ENCODE measurements at regions not wholly inside any gene's neighbourhood (a gene's known extent, or its start where the extent isn't known, plus 50 kb on each side); places are given as distances from the start of the nearest gene placed in this dataset.
"Not testable (repeated sequence)": the region's sequence is repeated elsewhere in the genome, so short reads cannot be mapped to it uniquely, and the experiment has no call there.

GRCh38 chr1:148315071-148315811 lies 163.2 kb upstream of the NBPF11 start:
- DNase-seq: no peak

DNA sequence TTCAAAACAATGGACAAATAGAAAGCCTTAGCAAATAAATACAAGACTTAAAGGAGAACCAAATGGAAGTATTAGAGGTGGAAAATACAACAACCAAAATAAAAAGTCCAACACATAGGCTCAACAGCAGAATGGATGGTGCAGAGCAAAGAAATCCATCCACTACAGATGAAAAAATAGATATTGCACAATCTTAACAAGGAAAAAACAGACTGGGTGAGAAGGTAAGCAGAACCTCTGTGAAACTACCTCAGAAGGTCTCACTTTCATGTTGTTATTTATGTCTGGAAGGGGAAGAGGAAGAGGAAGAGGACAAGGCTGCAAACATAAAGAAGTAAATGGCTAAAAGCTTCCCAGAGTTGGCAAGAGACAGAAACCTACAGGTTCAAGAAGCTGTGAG lies 158.7 kb upstream of the NBPF11 start:
- no peak for DNase-seq

- no peak for DNase-seq
These were observed 157.9 kb upstream of the NBPF11 start for GRCh38 chr1:148309940-148310500.

DNA sequence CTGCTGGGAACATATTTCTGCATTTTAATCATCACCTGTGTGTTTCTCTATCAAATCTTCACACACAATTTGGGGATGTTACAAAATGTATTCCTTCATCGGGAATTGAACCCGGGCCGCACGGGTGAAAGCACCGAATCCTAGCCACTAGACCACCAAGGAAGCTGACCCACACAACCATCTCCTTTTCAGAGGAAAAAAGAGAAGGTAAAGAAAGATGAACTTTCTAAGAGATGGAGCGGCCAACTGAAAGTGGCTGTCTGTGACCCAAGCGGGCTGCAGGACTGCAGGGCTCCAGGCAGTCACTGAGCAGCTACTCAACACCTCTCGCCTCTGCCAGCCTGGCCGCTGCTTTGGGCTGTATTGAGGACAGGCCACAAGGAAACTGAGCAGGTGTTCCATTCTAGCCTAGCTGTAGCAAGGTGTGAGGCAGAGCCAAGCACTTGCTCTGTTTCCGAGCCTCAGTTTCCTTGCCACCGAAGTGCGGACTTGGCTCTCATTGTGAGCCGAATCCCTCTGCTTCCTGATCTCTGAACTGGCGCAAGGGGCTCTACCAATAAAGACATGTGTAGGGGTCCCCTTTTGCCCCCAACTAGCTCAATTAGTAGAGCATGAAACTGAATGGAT lies 156.9 kb upstream of the NBPF11 start:
- no peak for DNase-seq

GRCh38 chr1:148307583-148308185 lies 155.6 kb upstream of the NBPF11 start:
- no peak for DNase-seq

GRCh38 chr1:148304935-148305334 lies 152.9 kb upstream of the NBPF11 start:
- DNase-seq: not testable (repeated sequence)

DNA sequence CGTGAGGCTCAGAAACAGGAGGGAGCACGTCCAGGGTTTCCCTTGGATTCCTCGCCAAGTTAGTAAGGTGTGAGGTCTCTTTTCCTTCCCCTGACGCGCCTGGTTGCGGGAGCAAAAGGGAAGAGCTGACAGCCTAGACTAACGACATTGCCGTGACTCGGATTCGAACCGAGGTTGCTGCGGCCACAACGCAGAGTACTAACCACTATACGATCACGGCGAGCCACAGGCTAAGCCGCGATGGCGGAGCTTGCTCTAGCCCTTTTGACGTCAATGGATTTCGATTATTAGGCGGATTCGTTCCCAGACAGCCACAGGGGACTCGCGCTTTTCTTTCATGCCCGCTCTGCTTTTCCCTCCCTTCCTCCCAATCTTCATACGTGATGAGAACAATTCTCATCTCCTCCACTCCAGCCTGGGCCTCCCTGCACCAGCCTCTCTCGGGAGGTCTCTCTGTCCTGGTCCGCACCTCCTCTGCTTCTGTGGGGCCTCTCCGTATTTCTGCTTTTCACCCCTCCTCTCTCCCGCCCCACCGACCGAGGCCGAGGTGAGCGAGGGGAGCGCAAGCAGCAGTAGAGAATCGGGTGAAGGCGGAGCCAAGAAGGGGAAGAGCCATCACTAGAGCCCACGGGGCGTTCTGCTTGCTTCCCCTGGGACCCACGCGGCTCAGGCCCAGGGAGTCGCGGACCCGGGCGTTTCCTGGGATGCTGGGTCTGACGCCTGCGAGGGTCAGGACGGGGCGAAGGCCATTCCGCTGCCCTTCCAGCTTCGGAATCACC lies 150.7 kb upstream of the NBPF11 start:
- not testable (repeated sequence) for DNase-seq

DNA sequence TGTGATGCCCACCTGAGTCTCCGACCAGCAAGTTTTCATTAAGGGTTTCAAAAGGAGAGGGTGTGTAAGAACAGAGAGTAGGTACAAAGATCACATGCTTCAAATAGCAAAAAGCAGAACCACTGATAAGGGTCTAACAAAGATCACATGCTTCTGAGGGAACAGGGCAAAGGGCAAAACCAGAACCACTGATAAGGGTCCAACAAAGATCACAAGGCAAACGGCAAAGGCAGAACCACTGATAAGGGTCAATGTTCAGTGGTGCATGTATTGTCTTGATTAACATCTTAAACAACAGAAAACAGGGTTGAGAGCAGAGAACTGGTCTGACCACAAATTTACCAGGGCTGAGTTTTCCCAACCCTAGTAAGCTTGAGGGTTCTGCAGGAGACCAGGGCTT lies 145.8 kb upstream of the NBPF11 start:
- not testable (repeated sequence) for DNase-seq

- DNase-seq: no peak
These were observed 144.4 kb upstream of the NBPF11 start for GRCh38 chr1:148296511-148296910.

DNA sequence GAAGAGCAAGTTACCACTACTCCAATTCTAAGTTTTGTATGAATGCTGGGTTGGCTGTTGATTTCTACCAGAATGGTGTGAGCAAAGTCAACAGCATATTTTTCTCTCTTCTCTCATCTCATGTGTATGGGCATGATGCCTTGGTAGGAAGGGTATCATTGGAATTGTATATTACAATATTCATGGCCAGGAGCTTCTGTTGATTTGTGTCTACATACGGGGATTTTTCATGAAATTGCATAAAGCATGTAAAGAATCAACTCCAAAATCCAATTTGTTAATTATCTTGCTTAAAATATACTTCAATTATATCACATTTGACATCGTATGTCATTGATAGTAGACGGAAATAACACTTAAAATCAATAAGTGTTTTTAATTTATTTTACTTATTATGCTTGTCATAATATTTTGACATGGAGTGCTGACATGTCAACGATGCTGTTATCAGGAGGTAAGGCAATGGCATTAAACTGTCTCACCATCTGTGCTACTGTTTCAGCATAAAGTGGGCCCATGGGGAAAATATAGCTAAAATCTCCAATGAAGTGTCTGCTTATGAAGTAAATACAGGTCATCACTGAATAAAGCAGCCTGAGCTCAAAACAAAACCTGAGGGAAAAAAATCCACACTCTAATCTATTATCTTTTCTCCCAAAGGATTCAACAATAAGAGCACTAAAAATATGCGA lies 142.2 kb upstream of the NBPF11 start:
- DNase-seq: no peak

- no peak for DNase-seq
These were observed 141.6 kb upstream of the NBPF11 start for GRCh38 chr1:148293651-148294050.

GRCh38 chr1:148292915-148293314 lies 140.8 kb upstream of the NBPF11 start:
- DNase-seq: no peak

DNA sequence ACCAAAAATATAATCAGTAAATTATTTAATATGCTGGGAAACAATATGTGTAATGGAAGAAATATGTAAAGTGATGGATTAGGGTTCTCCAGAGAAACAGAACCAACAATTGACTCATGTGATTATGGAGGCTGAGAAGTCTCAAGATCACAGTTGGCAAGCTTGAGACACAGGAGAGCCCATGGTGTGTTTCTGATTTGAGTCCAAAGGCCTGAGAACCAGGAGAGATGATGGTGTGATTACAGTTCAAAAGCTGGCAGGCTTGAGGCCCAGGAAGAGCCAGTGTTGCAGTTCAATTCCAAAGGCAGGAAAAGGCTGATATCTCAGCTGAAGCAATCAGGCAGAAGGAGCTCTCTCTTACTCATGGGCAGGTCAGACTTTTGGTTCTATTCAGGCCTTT lies 138.8 kb upstream of the NBPF11 start:
- DNase-seq: no peak

DNA sequence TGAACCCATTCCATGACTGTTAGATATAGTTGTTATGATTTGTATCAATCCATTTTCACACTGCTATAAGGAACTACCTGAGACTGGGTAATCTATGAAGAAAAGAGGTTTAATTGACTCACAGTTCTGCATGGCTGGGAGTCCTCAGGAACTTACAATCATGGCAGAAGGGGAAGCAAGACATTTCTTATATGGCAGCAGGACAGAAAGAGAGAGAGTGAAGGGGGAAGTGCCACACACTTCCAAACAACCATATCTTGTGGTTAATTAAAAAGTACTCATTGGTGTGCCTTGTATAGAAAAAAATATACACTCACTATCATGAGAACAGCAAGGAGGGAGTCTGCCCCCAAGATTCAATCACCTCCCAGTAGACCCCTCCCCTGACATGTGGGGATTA lies 137.6 kb upstream of the NBPF11 start:
- no peak for DNase-seq

DNA sequence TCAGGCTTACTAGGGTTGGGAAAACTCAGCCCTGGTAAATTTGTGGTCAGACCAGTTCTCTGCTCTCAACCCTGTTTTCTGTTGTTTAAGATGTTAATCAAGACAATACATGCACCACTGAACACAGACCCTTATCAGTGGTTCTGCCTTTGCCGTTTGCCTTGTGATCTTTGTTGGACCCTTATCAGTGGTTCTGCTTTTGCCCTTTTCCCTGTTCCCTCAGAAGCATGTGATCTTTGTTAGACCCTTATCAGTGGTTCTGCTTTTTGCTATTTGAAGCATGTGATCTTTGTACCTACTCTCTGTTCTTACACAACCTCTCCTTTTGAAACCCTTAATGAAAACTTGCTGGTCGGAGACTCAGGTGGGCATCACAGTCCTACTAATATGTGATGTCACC lies 133.9 kb upstream of the NBPF11 start:
- not testable (repeated sequence) for DNase-seq

GRCh38 chr1:148280831-148281572 lies 128.9 kb upstream of the NBPF11 start:
- not testable (repeated sequence) for DNase-seq

DNA sequence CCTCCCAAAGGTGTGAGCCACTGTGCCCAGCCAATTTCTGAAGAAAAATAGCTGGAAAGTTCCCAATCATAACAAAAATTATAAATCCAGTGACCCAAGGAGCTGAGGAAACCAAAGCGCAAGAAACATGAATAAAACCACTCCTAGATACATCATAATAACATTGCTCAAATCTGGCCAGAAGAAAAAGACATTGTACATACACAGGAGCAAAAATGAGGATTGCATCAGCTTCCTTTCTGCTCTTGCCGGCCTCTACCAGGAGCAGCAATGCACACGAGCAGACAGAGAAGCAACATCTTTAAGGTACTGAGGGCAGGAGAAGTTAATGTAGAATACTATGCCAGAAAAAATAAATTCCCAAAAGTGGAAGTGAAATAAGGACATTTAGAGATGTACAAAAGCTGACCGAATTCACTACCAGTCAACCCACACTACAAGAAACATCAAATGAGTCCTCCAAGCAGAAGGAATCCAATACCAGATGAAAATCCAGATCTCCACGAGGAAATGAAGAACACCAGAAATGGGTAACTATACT lies 127.0 kb upstream of the NBPF11 start:
- not testable (repeated sequence) for DNase-seq

DNA sequence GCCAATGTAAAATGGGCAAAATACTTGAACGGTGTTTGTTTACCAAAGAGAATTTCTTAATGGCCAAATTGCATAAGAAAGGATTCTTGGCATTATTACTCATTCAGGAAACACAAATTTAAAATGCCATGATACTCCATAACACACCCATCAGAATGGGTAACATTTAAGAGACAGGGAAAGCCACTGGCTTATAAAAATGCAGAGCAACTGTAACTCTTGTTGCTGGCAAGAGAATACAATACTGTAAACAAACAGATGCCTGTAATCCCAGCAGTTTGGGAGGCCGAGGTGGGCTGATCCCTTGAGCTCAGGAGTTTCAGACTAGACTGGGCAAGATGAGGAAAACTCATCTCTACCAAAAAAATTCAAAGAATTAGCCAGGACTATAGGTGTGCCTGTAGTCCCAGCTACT lies 125.8 kb upstream of the NBPF11 start:
- DNase-seq: not testable (repeated sequence)

GRCh38 chr1:148267066-148267465 lies 115.0 kb upstream of the NBPF11 start:
- DNase-seq: not testable (repeated sequence)
